ENCODE measurements at regions not wholly inside any gene's neighbourhood (a gene's known extent, or its start where the extent isn't known, plus 50 kb on each side); places are given as distances from the start of the nearest gene placed in this dataset.

GRCh38 chr10:112091703-112092102 is 91.9 kb downstream of the GPAM start:
- TF ChIP-seq CTCF (IDR thresholded peaks at IDR 0.05) (no peak), POLR2AphosphoS5 (IDR thresholded peaks at IDR 0.05) (no peak)

All from upper lobe of left lung (tissue), 4 donors.